ENCODE measurements at regions not wholly inside any gene's neighbourhood (a gene's known extent, or its start where the extent isn't known, plus 50 kb on each side); places are given as distances from the start of the nearest gene placed in this dataset.

GRCh38 chr10:2761311-2761710 lies 306.0 kb upstream of the PFKP start:
- no peak for TF ChIP-seq YY1 (IDR thresholded peaks at IDR 0.05; ENCODE audit: insufficient read depth, insufficient read length)
- TF ChIP-seq SUZ12 (IDR thresholded peaks at IDR 0.05; ENCODE audit: extremely low read depth, insufficient read depth, insufficient read length) = no peak
- TF ChIP-seq ZNF274 (IDR thresholded peaks at IDR 0.05; ENCODE audit: low read depth, low read length) = no peak

Data from NT2/D1 (cell line).